K562 (cell line): ENCODE measurements at regions not wholly inside any gene's neighbourhood (a gene's known extent, or its start where the extent isn't known, plus 50 kb on each side); places are given as distances from the start of the nearest gene placed in this dataset.
A peak's percentile ranks its signal among the peaks of the same experiment; 100 is the strongest.

Experiments
- ATAC-seq: fragments of 200-7000 bp; cut with Tn5 transposase; 3 replicates; pipeline ENCODE4 v1.9.1; 2020; ENCODE audit warnings: moderate library complexity
- BruUV-seq: library from RNA; stranded (reverse); fragments of 400-500 nt; replicated peaks from 2 replicates; lab custom pipeline; 2021; lab: Mats Ljungman, UMichigan
- CTCF ChIA-PET: fragments of 300-600 bp; formaldehyde crosslinking; extraction: SDS; loops from one replicate; lab custom pipeline; 2021; ENCODE audit warnings: low intra/inter-chr PET ratio; lab: Yijun Ruan, JAX
- POLR2A ChIA-PET: fragments of 300-600, 350-650 bp; sonication (Branson Sonifier 250); formaldehyde crosslinking; extraction: SDS; loops from one replicate; lab custom pipeline; 2021; ENCODE audit warnings: antibody characterized with exemption, inconsistent platforms; lab: Yijun Ruan, JAX
- DNase-seq, 4 experiments: peaks; one replicate each; pipeline versions ENCODE4 v3.0.0 to v3.0.0-alpha.2; 2011 to 2018; ENCODE audit warnings: low spot score in 3 of 4, mixed read lengths in 3 of 4; ENCODE audit errors: extremely low read depth in 1 of 4
- FAIRE-seq: peaks from 2 replicates; lab custom pipeline; 2011; peaks lifted over from hg19 to GRCh38; lab: Jason Lieb, UNC
- H2AFZ ChIP-seq: 2 replicates; pipeline ENCODE4 v1.6.0; 2011; ENCODE audit warnings: low read depth, low read length, control low read depth, inconsistent platforms
- H3K27ac ChIP-seq: fragments of 200-600 bp; 3 replicates; pipeline ENCODE4 v1.8.0; 2011; ENCODE audit warnings: low read depth, mild to moderate bottlenecking, control low read depth, inconsistent platforms, low read length, moderate library complexity, mixed read lengths; ENCODE audit errors: extremely low read depth
- H3K27me3 ChIP-seq, 2 experiments: fragments of 300-600 bp in 1 of 2; 2 replicates in 1 of 2; 3 replicates in 1 of 2; pipeline versions ENCODE4 v1.6.0 to v1.8.0; 2011; ENCODE audit warnings: inconsistent platforms in 2 of 2, low read length in 2 of 2, mild to moderate bottlenecking in 1 of 2, mixed read lengths in 1 of 2, moderate library complexity in 1 of 2; ENCODE audit not compliant: control insufficient read depth in 2 of 2, insufficient read depth in 2 of 2
- H3K36me3 ChIP-seq: fragments of 300-600 bp; 3 replicates; pipeline ENCODE4 v1.8.0; 2011; ENCODE audit warnings: mild to moderate bottlenecking, low read length, inconsistent platforms; ENCODE audit not compliant: control insufficient read depth, insufficient read depth
- H3K4me1 ChIP-seq, 2 experiments: fragments of 200-600 bp in 1 of 2; replicated peaks in 1 of 2; 2 replicates in 1 of 2; 3 replicates in 1 of 2; pipeline versions ENCODE4 v1.5.1 to v1.8.0; 2011; ENCODE audit warnings: inconsistent platforms in 2 of 2, low read length in 2 of 2, mild to moderate bottlenecking in 1 of 2, mixed read lengths in 1 of 2, moderate library complexity in 1 of 2; ENCODE audit not compliant: control insufficient read depth in 2 of 2, insufficient read depth in 2 of 2
- H3K4me2 ChIP-seq: 2 replicates; pipeline ENCODE4 v1.6.1; 2011; ENCODE audit warnings: low read length, control low read depth, inconsistent platforms, mixed read lengths; ENCODE audit not compliant: insufficient read depth
- H3K4me3 ChIP-seq: fragments of 200-600 bp; sonication (generic), shearing (Covaris generic); 2 replicates; pipeline ENCODE4 v1.5.1; 2016; ENCODE audit warnings: control low read depth, inconsistent platforms
- H3K79me2 ChIP-seq: fragments of 200-600 bp; 3 replicates; pipeline ENCODE4 v1.8.0; 2011; ENCODE audit warnings: low read length, inconsistent platforms; ENCODE audit not compliant: control insufficient read depth, insufficient read depth
- H3K9ac ChIP-seq, 2 experiments: 2 replicates each; pipeline versions ENCODE4 v1.6.0 to v1.6.1; 2011; ENCODE audit warnings: low read depth in 2 of 2, low read length in 2 of 2, control low read depth in 1 of 2, inconsistent platforms in 1 of 2, mild to moderate bottlenecking in 1 of 2, mixed read lengths in 1 of 2; ENCODE audit not compliant: insufficient read depth in 1 of 2
- H3K9me1 ChIP-seq: one replicate; pipeline ENCODE4 v1.6.0; 2011; ENCODE audit warnings: inconsistent platforms, mild to moderate bottlenecking, low read length, moderate library complexity; ENCODE audit not compliant: control insufficient read depth, insufficient read depth
- H3K9me3 ChIP-seq: replicated peaks from 2 replicates; pipeline ENCODE4 v1.5.1; 2011; ENCODE audit warnings: low read depth, low read length, inconsistent platforms; ENCODE audit not compliant: control insufficient read depth, insufficient read depth
- H4K20me1 ChIP-seq: replicated peaks from 2 replicates; pipeline ENCODE4 v1.6.1; 2011; ENCODE audit warnings: low read length, inconsistent platforms, mixed read lengths; ENCODE audit not compliant: control insufficient read depth, insufficient read depth
- ARID1B ChIP-seq: fragments of 450-650 bp; IDR thresholded peaks from 2 replicates; pipeline ENCODE4 v1.6.1; 2016; ENCODE audit warnings: antibody characterized with exemption, mild to moderate bottlenecking, inconsistent platforms
- CBFA2T2 ChIP-seq: fragments of 450-650 bp; conservative IDR thresholded peaks from 2 replicates; pipeline ENCODE4 v1.6.1; 2017; ENCODE audit warnings: mild to moderate bottlenecking
- ESRRA ChIP-seq: fragments of 450-650 bp; IDR thresholded peaks from 2 replicates; pipeline ENCODE4 v1.6.1; 2014; ENCODE audit warnings: low read depth, mild to moderate bottlenecking, moderate library complexity, borderline replicate concordance
- GATA2 ChIP-seq: sonication (generic); formaldehyde crosslinking; IDR thresholded peaks from 2 replicates; pipeline ENCODE4 v1.4.0; 2020; ENCODE audit warnings: mild to moderate bottlenecking, missing genetic modification reagents
- GATAD2A ChIP-seq: fragments of 450-650 bp; IDR thresholded peaks from 2 replicates; pipeline ENCODE4 v1.6.1; 2017
- L3MBTL2 ChIP-seq: fragments of 450-650 bp; IDR thresholded peaks from 2 replicates; pipeline ENCODE4 v1.6.1; 2016; ENCODE audit warnings: mild to moderate bottlenecking, moderate library complexity
- MTA1 ChIP-seq: fragments of 450-650 bp; IDR thresholded peaks from 2 replicates; pipeline ENCODE4 v1.6.1; 2017; ENCODE audit warnings: borderline replicate concordance
- NBN ChIP-seq: fragments of 450-650 bp; IDR thresholded peaks from 2 replicates; pipeline ENCODE4 v1.6.1; 2016; ENCODE audit warnings: low read depth, mild to moderate bottlenecking
- NFE2 ChIP-seq: IDR thresholded peaks from 2 replicates; pipeline ENCODE4 v1.6.1; 2014; ENCODE audit warnings: antibody characterized with exemption, low read depth
- SMAD3 ChIP-seq: fragments of 450-650 bp; formaldehyde crosslinking; conservative IDR thresholded peaks from 2 replicates; pipeline ENCODE4 v1.4.0; 2020; ENCODE audit warnings: mild to moderate bottlenecking
- SPI1 ChIP-seq: IDR thresholded peaks from 2 replicates; pipeline ENCODE4 v1.6.1; 2011; ENCODE audit warnings: low read depth, low read length, control low read depth, borderline replicate concordance
- TCF3 ChIP-seq: sonication (generic); formaldehyde crosslinking; IDR thresholded peaks from 2 replicates; pipeline ENCODE4 v1.4.0; 2020; ENCODE audit warnings: mild to moderate bottlenecking, missing genetic modification reagents
- ZEB2 ChIP-seq: fragments of 450-650 bp; IDR thresholded peaks from 2 replicates; pipeline ENCODE4 v1.6.1; 2016
- ZNF318 ChIP-seq, 2 experiments: fragments of 450-650 bp; IDR thresholded peaks; 2 replicates each; pipeline ENCODE4 v1.6.1; 2016; ENCODE audit warnings: mild to moderate bottlenecking in 2 of 2, borderline replicate concordance in 1 of 2, low read depth in 1 of 2, moderate library complexity in 1 of 2
- ZNF445 ChIP-seq: fragments of 250-450 bp; sonication (Bioruptor Pico); IDR thresholded peaks from 2 replicates; pipeline ENCODE4 v1.4.0; 2020; ENCODE audit warnings: low read depth, mild to moderate bottlenecking, moderate library complexity
- WGBS: fragments of 100-300 bp; shearing (Covaris generic); methylation state at CpG from one replicate; pipeline ENCODE4 v1.1.6; 2016; ENCODE audit warnings: low coverage, mixed read lengths; ENCODE audit not compliant: insufficient coverage; ENCODE audit errors: missing lambda C conversion rate; 5-methylcytosine and 5-hydroxymethylcytosine counted together
- in situ Hi-C: fragments of 300-500 bp; cut with MboI; formaldehyde crosslinking; loops from 4 replicates; pipeline ENCODE4 v1.15.0; 2018; ENCODE audit warnings: inconsistent platforms, mixed read lengths
- intact Hi-C: fragments of 100-400 bp; cut with micrococcal nuclease; formaldehyde crosslinking; loops from 2 replicates; pipeline ENCODE4 v1.14.2; 2022
- TF ChIP-seq, protein P1 (sequence below): sonication (generic); formaldehyde crosslinking; IDR thresholded peaks from 2 replicates; pipeline ENCODE4 v1.8.0; 2023; ENCODE audit warnings: mild to moderate bottlenecking, missing genetic modification reagents

GRCh38 chr1:207239874-207240273 is 81.6 kb upstream of the CD55 start:
- no peak overlapping the region for H3K4me2 ChIP-seq
- DNase-seq (no peak), ATAC-seq (no peak), FAIRE-seq (no peak)
- in situ Hi-C loops: no loop called here
- no peaks in the 10 kb centered on the region for H3K9me3 ChIP-seq
- intact Hi-C loops: loop anchor here (2.0 kb wide), 1 partner anchor 81 kb away; the partner anchor contains the start of gene CD55
- no TSS peak for BruUV-seq
- no peaks in the 10 kb centered on the region for H4K20me1 ChIP-seq
- no peaks in the 10 kb centered on the region for H3K36me3 ChIP-seq
- H3K4me3 ChIP-seq: no peak overlapping the region
- H3K4me1 ChIP-seq: peaks cover 6 to 22% of the 10 kb centered on the region in 2 experiments; a peak in 4 of 5 replicates
- H3K9me1 ChIP-seq: no peaks in the 10 kb centered on the region
- H3K27me3 ChIP-seq: no peaks in the 10 kb centered on the region
- H2AFZ ChIP-seq: no peak overlapping the region
- 13% methylated on average over 2 of the region's 2 CpGs for WGBS
- no peak overlapping the region for H3K9ac ChIP-seq
- H3K79me2 ChIP-seq: no peaks in the 10 kb centered on the region
- CTCF ChIA-PET: no interaction called here
- POLR2A ChIA-PET: interaction anchor here (0.5 kb wide), 1 partner anchor 294 kb away, joined by 3 read pairs; no protein-coding TSS in a partner anchor
- no peak overlapping the region for H3K27ac ChIP-seq
- peak; percentile 32; the same call in 1 of the 2 replicates for TF ChIP-seq TCF3 (CRISPR knock-in tag)
- no peak for TF ChIP-seq NBN
- TF ChIP-seq GATA2: no peak
- no peak for TF ChIP-seq ZNF445 (CRISPR knock-in tag)
- peak; percentile 23; the same call in 1 of the 2 replicates for TF ChIP-seq MTA1
- peak; percentile 30; the same call in 1 of the 2 replicates for TF ChIP-seq ESRRA
- TF ChIP-seq ZNF318 (IDR thresholded peaks at IDR 0.05; ENCODE audit: borderline replicate concordance in 1 of 2, low read depth in 1 of 2): no peak
- TF ChIP-seq NFE2: 0 out of 2 replicates have a peak, but pooled peaks have one; percentile 13
- TF ChIP-seq L3MBTL2: peak; percentile 17; the same call in 1 of the 2 replicates
- no peak for TF ChIP-seq SMAD3 (CRISPR knock-in tag)
- TF ChIP-seq, protein P1, sequence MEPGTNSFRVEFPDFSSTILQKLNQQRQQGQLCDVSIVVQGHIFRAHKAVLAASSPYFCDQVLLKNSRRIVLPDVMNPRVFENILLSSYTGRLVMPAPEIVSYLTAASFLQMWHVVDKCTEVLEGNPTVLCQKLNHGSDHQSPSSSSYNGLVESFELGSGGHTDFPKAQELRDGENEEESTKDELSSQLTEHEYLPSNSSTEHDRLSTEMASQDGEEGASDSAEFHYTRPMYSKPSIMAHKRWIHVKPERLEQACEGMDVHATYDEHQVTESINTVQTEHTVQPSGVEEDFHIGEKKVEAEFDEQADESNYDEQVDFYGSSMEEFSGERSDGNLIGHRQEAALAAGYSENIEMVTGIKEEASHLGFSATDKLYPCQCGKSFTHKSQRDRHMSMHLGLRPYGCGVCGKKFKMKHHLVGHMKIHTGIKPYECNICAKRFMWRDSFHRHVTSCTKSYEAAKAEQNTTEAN (CRISPR knock-in tag): no peak
- TF ChIP-seq ARID1B: peak; percentile 60
- TF ChIP-seq SPI1: peak; percentile 69; the same call in 1 of the 2 replicates
- TF ChIP-seq CBFA2T2: 0 out of 2 replicates have a peak, but pooled peaks have one; percentile 6
- TF ChIP-seq ZEB2: peak; percentile 93
- no peak for TF ChIP-seq GATAD2A
